NCI-H510A treated with DMSO at 0.1 percent for 48 hours (cell line): ENCODE measurements at regions not wholly inside any gene's neighbourhood (a gene's known extent, or its start where the extent isn't known, plus 50 kb on each side); places are given as distances from the start of the nearest gene placed in this dataset.

ENCODE experiments used
- DNase-seq: peaks from one replicate; lab custom pipeline; 2025; lab: John Stamatoyannopoulos, UW

GRCh38 chr7:50915621-50916020, 132.9 kb upstream of the GRB10 start:
- DNase-seq, result no peak

GRCh38 chr7:50914460-50914859, 131.8 kb upstream of the GRB10 start:
- DNase-seq, result no peak

- DNase-seq, result no peak
Observed at GRCh38 chr7:50908628-50909290, 126.1 kb upstream of the GRB10 start.

- peak; percentile 36 for DNase-seq
Observed at GRCh38 chr7:50898604-50899477, 116.1 kb upstream of the GRB10 start.

GRCh38 chr7:50887061-50887460, 104.4 kb upstream of the GRB10 start:
- peak; percentile 47 for DNase-seq

GRCh38 chr7:50872437-50872836, 89.7 kb upstream of the GRB10 start:
- no peak for DNase-seq

- DNase-seq, result no peak
Observed at GRCh38 chr7:50869108-50869725, 86.5 kb upstream of the GRB10 start.

- no peak for DNase-seq
Observed at GRCh38 chr7:50868426-50869100, 85.9 kb upstream of the GRB10 start.

GRCh38 chr7:50867034-50867356, 84.3 kb upstream of the GRB10 start:
- no peak for DNase-seq

GRCh38 chr7:50866343-50867033, 83.8 kb upstream of the GRB10 start:
- no peak for DNase-seq

- no peak for DNase-seq
Observed at GRCh38 chr7:50865450-50865849, 82.8 kb upstream of the GRB10 start.

- no peak for DNase-seq
Observed at GRCh38 chr7:50864694-50865093, 82.0 kb upstream of the GRB10 start.

- DNase-seq, result no peak
Observed at GRCh38 chr7:50863053-50863452, 80.4 kb upstream of the GRB10 start.

- no peak for DNase-seq
Observed at GRCh38 chr7:50862302-50862701, 79.6 kb upstream of the GRB10 start.

- no peak for DNase-seq
Observed at GRCh38 chr7:50860598-50860997, 77.9 kb upstream of the GRB10 start.

GRCh38 chr7:50860174-50860573, 77.5 kb upstream of the GRB10 start:
- no peak for DNase-seq

GRCh38 chr7:50858528-50859245, 76.0 kb upstream of the GRB10 start:
- no peak for DNase-seq

GRCh38 chr7:50857804-50858489, 75.3 kb upstream of the GRB10 start:
- DNase-seq, result peak; percentile 31

GRCh38 chr7:50856806-50857205, 74.1 kb upstream of the GRB10 start:
- DNase-seq, result no peak

- DNase-seq, result no peak
Observed at GRCh38 chr7:50856231-50856630, 73.5 kb upstream of the GRB10 start.

- DNase-seq, result no peak
Observed at GRCh38 chr7:50855526-50855925, 72.8 kb upstream of the GRB10 start.
